Small intestine (tissue), 7 donors: ENCODE measurements at regions not wholly inside any gene's neighbourhood (a gene's known extent, or its start where the extent isn't known, plus 50 kb on each side); places are given as distances from the start of the nearest gene placed in this dataset.
A peak's percentile ranks its signal among the peaks of the same experiment; 100 is the strongest.

ENCODE experiments used
- DNase-seq, 2 donors: peaks; one replicate each; pipeline versions ENCODE4 v3.0.0 to v3.0.0-alpha.2; 2013
- FAIRE-seq: peaks from 2 replicates; lab custom pipeline; 2012; peaks lifted over from hg19 to GRCh38; lab: Jason Lieb, UNC
- H3K27ac ChIP-seq, 3 donors: one replicate each; pipeline ENCODE4 v1.5.1; 2013; ENCODE audit warnings: low read length in 2 of 3, mild to moderate bottlenecking in 2 of 3, control low read depth in 1 of 3, inconsistent platforms in 1 of 3, low read depth in 1 of 3, moderate library complexity in 1 of 3
- H3K27me3 ChIP-seq, 3 donors: one replicate each; pipeline ENCODE4 v1.6.1; 2013; ENCODE audit warnings: low read length in 3 of 3, inconsistent platforms in 1 of 3; ENCODE audit not compliant: control insufficient read depth in 3 of 3, insufficient read depth in 3 of 3
- H3K36me3 ChIP-seq, 3 donors: one replicate each; pipeline ENCODE4 v1.6.1; 2013; ENCODE audit warnings: low read length in 3 of 3, inconsistent platforms in 1 of 3, low read depth in 1 of 3, mild to moderate bottlenecking in 1 of 3, moderate library complexity in 1 of 3; ENCODE audit not compliant: control insufficient read depth in 3 of 3, insufficient read depth in 2 of 3
- H3K4me1 ChIP-seq, 3 donors: one replicate each; pipeline ENCODE4 v1.6.1; 2013; ENCODE audit warnings: low read length in 2 of 3, inconsistent platforms in 1 of 3, low read depth in 1 of 3, mild to moderate bottlenecking in 1 of 3, moderate library complexity in 1 of 3; ENCODE audit not compliant: control insufficient read depth in 3 of 3, insufficient read depth in 2 of 3
- H3K4me3 ChIP-seq, 3 donors: one replicate each; pipeline ENCODE4 v1.5.1; 2013; ENCODE audit warnings: low read length in 3 of 3, control low read depth in 1 of 3, inconsistent platforms in 1 of 3, low read depth in 1 of 3, mild to moderate bottlenecking in 1 of 3, moderate library complexity in 1 of 3
- H3K9me3 ChIP-seq, 2 donors: one replicate each; pipeline ENCODE4 v1.6.1; 2013; ENCODE audit warnings: low read depth in 1 of 2, low read length in 1 of 2; ENCODE audit not compliant: control insufficient read depth in 2 of 2, insufficient read depth in 1 of 2
- WGBS, 3 donors: extraction: QIAGEN DNeasy Blood & Tissue Kit; methylation state at CpG; one replicate each; pipeline ENCODE4 v1.1.7; 2013; 5-methylcytosine and 5-hydroxymethylcytosine counted together
- donor health status: healthy with polysubstance abuse.
- donor health status: control.
- donor health status: control.
- donor health status: Bipolar disorder and iron deficiency.
- donor health status: healthy.

DNA sequence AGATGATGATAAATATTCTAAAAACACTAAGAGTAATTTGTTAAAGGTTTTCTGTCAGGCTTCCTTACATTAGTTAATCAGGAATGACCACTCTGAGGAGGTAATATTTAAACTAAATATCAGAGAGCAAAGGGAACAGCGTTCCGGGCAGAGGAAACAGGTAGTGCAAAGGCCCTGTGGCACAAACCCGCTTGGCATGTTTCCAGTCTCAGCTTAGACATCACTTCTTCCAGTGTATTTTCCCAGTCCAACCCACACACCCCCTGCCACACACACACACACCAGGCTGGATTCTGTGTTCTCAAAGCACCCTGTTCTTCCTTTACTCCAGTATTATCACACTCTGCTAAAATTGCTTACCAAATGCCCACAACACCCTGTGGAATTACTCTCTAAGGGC is 247.1 kb downstream of the RPS29 start:
- 80 to 95% (median 90%) methylated on average over 3 of the region's 3 CpGs for WGBS, 3 donors
- H3K36me3 ChIP-seq: no peaks in the 10 kb centered on the region
- no peaks in the 10 kb centered on the region for H3K4me1 ChIP-seq
- no peak overlapping the region for H3K4me3 ChIP-seq
- H3K27me3 ChIP-seq: no peaks in the 10 kb centered on the region
- FAIRE-seq (no peak), DNase-seq (no peak)
- no peaks in the 10 kb centered on the region for H3K9me3 ChIP-seq
- no peak overlapping the region for H3K27ac ChIP-seq

DNA sequence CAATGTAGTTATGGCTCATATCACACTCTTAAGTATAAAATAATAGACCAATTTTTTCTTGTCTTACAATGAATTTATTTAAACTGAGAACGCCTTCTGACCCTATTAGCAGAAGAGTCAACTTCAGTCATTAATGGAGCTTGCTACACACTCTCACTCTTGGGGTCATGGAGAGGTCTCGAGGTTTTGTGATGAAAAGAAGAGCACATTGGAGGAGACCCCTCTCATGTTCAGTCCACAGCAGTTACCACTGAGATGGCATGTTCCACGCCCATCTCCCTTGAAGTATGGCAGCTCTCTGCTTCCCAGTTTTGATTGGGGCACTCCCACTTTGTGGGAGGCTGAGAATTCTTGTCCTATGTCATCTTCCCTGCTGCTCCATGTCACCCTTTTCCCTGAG is 266.4 kb downstream of the RPS29 start:
- FAIRE-seq (no peak), DNase-seq (no peak)
- Histone ChIP-seq H3K27ac (no peak overlapping the region), H3K9me3 (no peaks in the 10 kb centered on the region), H3K4me3 (no peak overlapping the region), H3K27me3 (no peaks in the 10 kb centered on the region), H3K36me3 (no peaks in the 10 kb centered on the region), H3K4me1 (no peaks in the 10 kb centered on the region)
- 61 to 79% (median 63%) methylated on average over 3 of the region's 3 CpGs for WGBS, 3 donors

DNA sequence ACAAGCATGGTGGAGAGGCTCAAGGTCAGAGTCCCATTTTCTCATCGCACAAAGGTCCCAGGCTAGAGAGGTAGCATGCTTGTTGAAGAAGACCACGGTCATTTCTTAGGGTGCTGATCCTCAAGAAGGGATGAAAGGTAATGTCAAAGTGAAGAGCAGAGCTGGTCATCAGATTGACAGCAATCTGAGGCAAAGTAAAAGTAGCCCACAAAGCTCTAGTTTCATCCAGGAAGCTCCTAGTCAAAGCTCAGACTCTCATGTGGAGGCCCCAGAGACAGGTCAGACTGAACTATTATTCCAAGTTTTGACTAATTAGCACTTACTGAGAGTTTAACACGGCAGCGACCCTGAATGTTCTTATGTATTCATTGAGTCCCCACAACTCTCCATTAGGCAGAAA is 270.6 kb downstream of the RPS29 start:
- Histone ChIP-seq H3K4me1 (no peaks in the 10 kb centered on the region), H3K27me3 (no peaks in the 10 kb centered on the region), H3K9me3 (no peaks in the 10 kb centered on the region), H3K27ac (no peak overlapping the region), H3K4me3 (no peak overlapping the region), H3K36me3 (no peaks in the 10 kb centered on the region)
- FAIRE-seq (no peak), DNase-seq (no peak)
- WGBS, 3 donors: 74 to 83% (median 76%) methylated on average over 4 of the region's 4 CpGs

DNA sequence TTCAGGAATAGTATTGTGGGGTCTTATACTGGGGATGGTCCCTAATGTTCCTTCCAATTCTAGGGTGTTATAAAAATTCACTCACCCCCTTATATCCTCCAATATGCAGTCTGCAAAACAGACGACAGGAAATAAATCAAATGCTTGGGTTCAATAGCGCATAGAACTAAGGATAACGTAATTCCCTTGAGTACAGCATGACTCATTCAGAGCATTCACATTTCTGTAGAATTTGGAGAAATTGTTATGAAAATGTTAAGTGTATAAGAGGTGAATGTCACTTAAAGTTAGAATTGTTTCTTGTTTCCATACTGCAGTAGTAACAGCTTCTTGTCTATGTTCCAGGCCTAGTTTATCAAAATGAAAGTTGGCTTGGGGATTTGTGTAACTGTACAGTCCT is 271.4 kb downstream of the RPS29 start:
- WGBS, 3 donors: 65 to 76% (median 66%) methylated on average over 3 of the region's 3 CpGs
- DNase-seq (no peak), FAIRE-seq (no peak)
- no peaks in the 10 kb centered on the region for H3K27me3 ChIP-seq
- H3K9me3 ChIP-seq: no peaks in the 10 kb centered on the region
- H3K27ac ChIP-seq: no peak overlapping the region
- H3K4me1 ChIP-seq: no peaks in the 10 kb centered on the region
- no peak overlapping the region for H3K4me3 ChIP-seq
- no peaks in the 10 kb centered on the region for H3K36me3 ChIP-seq

DNA sequence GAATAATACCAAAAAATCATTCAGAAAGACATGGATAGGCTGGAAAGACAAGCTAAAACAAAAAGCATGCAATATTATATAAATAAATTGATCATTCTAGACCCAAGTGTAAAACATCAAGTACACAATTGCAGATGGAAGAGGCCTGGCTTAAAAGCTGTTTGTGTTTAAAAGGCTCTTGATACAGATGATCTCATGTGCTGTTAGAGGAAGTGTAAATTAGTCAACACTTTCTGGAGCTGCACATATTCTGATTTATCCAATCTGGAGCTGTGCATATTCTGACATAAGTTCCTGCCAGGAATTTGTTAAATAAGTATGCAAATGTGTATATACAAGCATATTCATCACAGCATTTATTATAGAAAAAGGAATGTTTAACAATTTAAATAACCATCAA is 273.1 kb downstream of the RPS29 start:
- no peak overlapping the region for H3K27ac ChIP-seq
- FAIRE-seq: no peak
- H3K36me3 ChIP-seq: no peaks in the 10 kb centered on the region
- H3K4me3 ChIP-seq: no peak overlapping the region
- no peaks in the 10 kb centered on the region for H3K27me3 ChIP-seq
- DNase-seq: no peak
- no peaks in the 10 kb centered on the region for H3K9me3 ChIP-seq
- H3K4me1 ChIP-seq: no peaks in the 10 kb centered on the region

DNA sequence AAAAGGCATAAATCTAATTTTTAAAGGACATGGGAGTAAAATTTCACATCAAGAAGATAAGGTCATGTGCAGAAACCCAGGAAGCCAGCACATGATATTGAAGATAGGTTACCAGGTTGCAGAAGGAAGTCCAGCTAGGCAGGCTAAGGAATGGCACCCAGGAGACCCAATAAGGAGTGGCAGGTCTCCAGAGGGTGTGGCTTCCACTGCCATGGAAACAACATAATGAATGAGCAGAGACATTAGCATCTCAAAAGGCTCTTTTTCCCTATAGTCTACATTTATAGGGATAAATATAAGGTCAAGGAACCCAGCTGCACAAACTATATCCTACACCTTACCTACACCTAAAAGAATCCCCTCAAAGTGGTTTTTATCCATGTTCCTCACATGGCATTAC is 275.9 kb downstream of the RPS29 start:
- no peak overlapping the region for H3K27ac ChIP-seq
- H3K9me3 ChIP-seq: no peaks in the 10 kb centered on the region
- DNase-seq: no peak
- H3K4me1 ChIP-seq: no peaks in the 10 kb centered on the region
- no peaks in the 10 kb centered on the region for H3K27me3 ChIP-seq
- no peak overlapping the region for H3K4me3 ChIP-seq
- H3K36me3 ChIP-seq: no peaks in the 10 kb centered on the region
- no peak for FAIRE-seq

DNA sequence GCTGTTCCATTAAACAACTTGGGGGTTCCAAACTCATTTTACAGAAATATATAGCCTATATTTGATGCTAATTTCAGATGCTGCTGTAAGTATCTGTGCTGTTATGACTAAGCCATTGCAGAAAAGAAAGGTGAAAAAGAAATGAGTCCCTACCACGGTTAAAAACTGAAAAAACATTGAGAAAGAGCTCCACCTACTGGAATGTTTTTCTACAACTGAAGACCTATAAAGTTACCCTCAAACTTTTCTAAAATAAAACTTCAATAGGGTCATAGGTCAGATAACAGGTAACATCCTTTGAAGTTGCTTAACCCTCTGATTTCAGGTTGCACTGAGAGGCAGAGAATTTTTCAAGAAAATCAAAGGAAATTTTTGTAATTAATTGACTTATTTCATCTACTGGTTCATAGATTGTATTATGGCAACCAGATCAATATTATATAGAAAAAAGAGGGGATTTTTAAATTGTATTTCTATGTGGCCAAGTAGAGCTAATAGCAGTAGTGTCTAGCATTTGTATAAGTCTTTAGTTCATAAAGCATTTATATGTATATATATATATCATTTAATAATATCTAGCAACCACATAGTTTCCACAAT is 279.9 kb downstream of the RPS29 start:
- Histone ChIP-seq H3K36me3 (no peaks in the 10 kb centered on the region), H3K4me3 (no peak overlapping the region), H3K4me1 (no peaks in the 10 kb centered on the region), H3K9me3 (no peaks in the 10 kb centered on the region), H3K27me3 (no peaks in the 10 kb centered on the region), H3K27ac (no peak overlapping the region)
- no peak for FAIRE-seq
- peak; percentile 10 to 11 for DNase-seq
- 0% methylated on average over 1 of the region's 1 CpG for WGBS, 3 donors

DNA sequence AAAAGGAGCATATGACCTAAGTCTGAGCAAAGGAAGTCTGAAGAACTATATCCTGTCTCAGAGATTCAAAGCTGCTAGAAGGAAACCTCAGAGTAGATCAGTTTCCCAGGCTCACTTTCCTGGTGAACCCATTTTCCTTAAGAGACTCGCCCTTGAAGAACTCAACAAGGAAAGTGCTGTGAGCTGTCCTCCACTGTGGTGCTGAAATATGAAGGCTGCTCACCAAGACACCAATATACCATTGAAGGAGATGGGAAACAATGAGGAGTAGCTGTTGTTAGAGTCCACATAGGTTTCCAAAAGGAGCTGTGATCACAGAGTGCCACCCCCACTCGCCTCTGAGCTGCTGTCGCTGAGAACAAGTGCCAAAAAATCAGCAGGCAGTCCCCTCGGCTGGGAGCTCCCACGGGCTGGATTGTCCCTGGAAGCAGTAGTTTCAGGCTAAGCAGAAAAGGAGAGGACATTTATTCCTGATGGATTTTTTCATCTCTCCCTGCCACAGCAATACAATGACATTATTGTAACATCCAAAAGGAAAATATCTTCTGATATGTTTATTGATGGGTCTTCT is 282.1 kb downstream of the RPS29 start:
- no peak for FAIRE-seq
- peak; percentile 1 to 49 for DNase-seq
- WGBS, 3 donors: 10 to 26% (median 13%) methylated on average over 5 of the region's 5 CpGs
- Histone ChIP-seq H3K36me3 (no peaks in the 10 kb centered on the region), H3K4me1 (no peaks in the 10 kb centered on the region), H3K9me3 (no peaks in the 10 kb centered on the region), H3K4me3 (no peak overlapping the region), H3K27me3 (no peaks in the 10 kb centered on the region), H3K27ac (no peak overlapping the region)

DNA sequence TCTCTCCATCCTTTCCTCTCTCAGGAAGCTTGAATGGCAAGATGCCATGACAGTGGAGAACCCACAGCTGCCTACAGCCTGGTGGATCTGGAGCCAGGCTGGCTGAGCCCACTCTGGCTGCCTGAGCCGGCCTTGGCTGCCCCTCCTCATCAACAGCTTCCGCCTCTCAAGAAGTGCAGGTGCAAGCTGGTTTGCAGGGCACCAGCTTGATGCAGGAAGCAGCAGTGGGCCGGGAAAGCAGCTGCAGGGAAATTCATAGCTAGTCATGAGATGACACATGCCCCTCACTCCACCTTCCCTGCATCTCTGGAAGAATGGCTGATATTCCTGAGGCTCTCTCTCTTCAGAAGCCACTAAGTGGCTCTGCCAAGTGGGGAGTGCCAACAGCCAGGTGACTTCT is 289.1 kb downstream of the RPS29 start:
- DNase-seq: no peak
- no peaks in the 10 kb centered on the region for H3K27me3 ChIP-seq
- no peaks in the 10 kb centered on the region for H3K36me3 ChIP-seq
- no peak overlapping the region for H3K4me3 ChIP-seq
- H3K9me3 ChIP-seq: no peaks in the 10 kb centered on the region
- 72 to 87% (median 84%) methylated on average over 3 of the region's 3 CpGs for WGBS, 3 donors
- H3K4me1 ChIP-seq: no peaks in the 10 kb centered on the region
- H3K27ac ChIP-seq: no peak overlapping the region
- FAIRE-seq: no peak
